HG03521 (cell line): ENCODE measurements at regions not wholly inside any gene's neighbourhood (a gene's known extent, or its start where the extent isn't known, plus 50 kb on each side); places are given as distances from the start of the nearest gene placed in this dataset.

Experiments
- ATAC-seq: cut with Tn5 transposase; IDR thresholded peaks from one replicate; pipeline ENCODE4 v1.9.1; 2021; ENCODE audit warnings: mild to moderate bottlenecking, moderate library complexity; ENCODE audit not compliant: unreplicated experiment

- ATAC-seq = no peak
Measured at GRCh38 chr16:5647051-5647450, 549.5 kb upstream of the EEF2KMT start.

GRCh38 chr16:5643855-5644531 is 546.4 kb upstream of the EEF2KMT start:
- no peak for ATAC-seq

GRCh38 chr16:5642436-5642835 is 544.8 kb upstream of the EEF2KMT start:
- ATAC-seq = no peak

- ATAC-seq = no peak
Measured at GRCh38 chr16:5642011-5642410, 544.4 kb upstream of the EEF2KMT start.

GRCh38 chr16:5640883-5641282 is 543.3 kb upstream of the EEF2KMT start:
- no peak for ATAC-seq

- no peak for ATAC-seq
Measured at GRCh38 chr16:5639531-5639930, 541.9 kb upstream of the EEF2KMT start.

- no peak for ATAC-seq
Measured at GRCh38 chr16:5635331-5635730, 537.7 kb upstream of the EEF2KMT start.

GRCh38 chr16:5634666-5635180 is 537.1 kb upstream of the EEF2KMT start:
- no peak for ATAC-seq

- ATAC-seq = no peak
Measured at GRCh38 chr16:5633845-5634440, 536.3 kb upstream of the EEF2KMT start.

GRCh38 chr16:5622234-5622884 is 524.8 kb upstream of the EEF2KMT start:
- no peak for ATAC-seq

- ATAC-seq = no peak
Measured at GRCh38 chr16:5621826-5622225, 524.2 kb upstream of the EEF2KMT start.

GRCh38 chr16:5619304-5619703 is 521.7 kb upstream of the EEF2KMT start:
- ATAC-seq = no peak

- ATAC-seq = no peak
Measured at GRCh38 chr16:5616841-5617240, 519.2 kb upstream of the EEF2KMT start.

GRCh38 chr16:5615868-5616642 is 518.5 kb upstream of the EEF2KMT start:
- peak; percentile 45 for ATAC-seq

GRCh38 chr16:5607169-5607568 is 509.6 kb upstream of the EEF2KMT start:
- ATAC-seq = no peak

- no peak for ATAC-seq
Measured at GRCh38 chr16:5605404-5605803, 507.8 kb upstream of the EEF2KMT start.

GRCh38 chr16:5604770-5605169 is 507.2 kb upstream of the EEF2KMT start:
- no peak for ATAC-seq

- ATAC-seq = no peak
Measured at GRCh38 chr16:5603836-5604235, 506.2 kb upstream of the EEF2KMT start.

GRCh38 chr16:5601957-5602356 is 504.4 kb upstream of the EEF2KMT start:
- ATAC-seq = no peak

GRCh38 chr16:5598793-5599192 is 501.2 kb upstream of the EEF2KMT start:
- ATAC-seq = no peak

GRCh38 chr16:5595849-5596248 is 498.3 kb upstream of the EEF2KMT start:
- ATAC-seq = no peak
